Left ventricle myocardium superior (tissue), 1 donor: ENCODE measurements at regions not wholly inside any gene's neighbourhood (a gene's known extent, or its start where the extent isn't known, plus 50 kb on each side); places are given as distances from the start of the nearest gene placed in this dataset.
"Not testable (repeated sequence)": the region's sequence is repeated elsewhere in the genome, so short reads cannot be mapped to it uniquely, and the experiment has no call there.

Experiments used
- ATAC-seq: fragments of 200-7000 bp; cut with Tn5 transposase; one replicate; pipeline ENCODE4 v1.9.1; 2020; ENCODE audit warnings: mild to moderate bottlenecking, moderate library complexity
- DNase-seq: peaks from one replicate; pipeline ENCODE4 v3.0.0-alpha.2; 2020
- intact Hi-C: fragments of 100-400 bp; cut with micrococcal nuclease; formaldehyde crosslinking; loops from one replicate; pipeline ENCODE4 v1.11.0; 2022
- donor health status: DM: no; HTN: yes; CAD: no; lungs with severe emphysema.

DNA sequence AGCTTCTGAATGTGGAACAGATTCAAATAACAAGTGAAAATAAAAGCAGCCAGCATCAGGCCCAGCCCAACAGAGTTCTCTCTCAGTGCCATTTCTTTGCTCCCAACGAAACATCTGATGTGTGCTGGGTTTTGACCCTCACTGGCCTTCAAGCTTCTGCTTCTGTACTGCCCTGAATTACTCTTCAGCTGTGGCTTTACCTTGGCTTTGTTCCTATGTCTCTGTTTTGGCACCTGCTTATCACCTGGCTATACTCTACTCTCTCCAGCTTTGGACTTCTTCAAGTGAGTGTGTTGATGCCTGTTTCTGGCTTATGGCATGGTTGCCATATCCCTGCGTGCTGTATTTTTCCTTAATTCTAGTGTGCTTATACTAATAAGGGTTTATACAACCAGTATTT lies 768.3 kb downstream of the SORCS1 start:
- no peak for DNase-seq
- intact Hi-C loops = no loop called here
- ATAC-seq = peak; percentile 92

- intact Hi-C loops = no loop called here
- DNase-seq (no peak), ATAC-seq (no peak)
Measured at GRCh38 chr10:106395041-106395749, 769.3 kb downstream of the SORCS1 start.

DNA sequence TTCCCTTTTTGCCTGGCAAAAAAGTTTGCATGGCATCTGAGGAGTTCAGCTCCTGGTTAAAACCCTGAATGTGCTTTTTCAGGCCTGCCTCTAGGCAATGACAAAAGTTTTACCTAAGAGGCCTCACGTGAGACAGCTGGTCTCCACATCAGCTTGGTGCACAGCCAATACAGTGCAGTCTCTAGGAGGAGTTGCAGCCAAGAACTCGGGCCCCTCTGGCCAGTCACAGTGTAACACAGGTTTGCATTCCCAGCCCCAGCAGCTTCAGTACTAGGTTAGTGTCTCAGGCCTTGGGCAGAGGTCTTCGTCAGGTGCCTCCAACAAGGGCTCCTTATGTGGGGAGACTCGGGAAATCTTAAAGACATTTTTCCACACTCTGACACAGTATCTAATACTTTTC lies 771.7 kb downstream of the SORCS1 start:
- intact Hi-C loops = no loop called here
- ATAC-seq = peak; percentile 79
- peak; percentile 23 for DNase-seq

GRCh38 chr10:106387063-106387462 lies 777.4 kb downstream of the SORCS1 start:
- intact Hi-C loops = no loop called here
- ATAC-seq (no peak), DNase-seq (no peak)

DNA sequence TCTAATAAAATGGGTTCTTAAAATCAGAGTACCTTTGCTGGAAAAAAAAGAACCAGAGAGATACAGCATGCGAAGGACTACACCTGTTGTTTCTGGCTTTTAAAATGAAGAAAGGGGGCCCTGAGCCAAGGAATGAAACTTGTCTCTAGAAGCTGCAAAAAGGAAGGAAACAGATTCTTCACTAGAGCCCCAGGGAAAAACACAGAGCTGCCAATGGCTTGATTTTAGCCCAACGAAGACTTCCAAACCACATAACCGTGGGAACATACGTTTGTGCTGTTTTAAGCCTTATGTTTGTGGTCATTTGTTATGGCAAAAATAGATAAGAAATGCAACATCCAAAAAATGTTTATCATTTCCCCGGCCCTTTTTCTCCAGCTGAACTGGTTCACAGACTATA lies 780.0 kb downstream of the SORCS1 start:
- DNase-seq (no peak), ATAC-seq (no peak)
- intact Hi-C loops = no loop called here

DNA sequence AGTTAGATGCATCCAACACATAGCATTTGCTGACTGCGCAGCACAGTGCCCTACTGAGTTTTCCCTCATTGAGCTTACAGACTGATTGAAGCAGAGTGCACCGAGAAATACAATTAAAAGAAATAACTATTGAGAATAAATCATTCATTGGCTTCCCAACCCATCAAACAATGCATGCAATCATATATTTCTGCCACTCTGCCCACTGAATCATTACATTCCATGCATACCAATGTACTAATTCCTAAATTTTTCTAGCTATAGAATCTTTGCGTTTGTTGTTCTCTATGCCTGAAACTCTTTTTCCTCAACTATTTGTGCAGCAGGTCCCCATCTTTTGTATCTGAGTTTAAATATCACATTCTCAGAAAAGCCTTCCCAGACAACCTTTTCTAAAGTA lies 783.8 kb downstream of the SORCS1 start:
- DNase-seq (no peak), ATAC-seq (no peak)
- intact Hi-C loops = no loop called here

DNA sequence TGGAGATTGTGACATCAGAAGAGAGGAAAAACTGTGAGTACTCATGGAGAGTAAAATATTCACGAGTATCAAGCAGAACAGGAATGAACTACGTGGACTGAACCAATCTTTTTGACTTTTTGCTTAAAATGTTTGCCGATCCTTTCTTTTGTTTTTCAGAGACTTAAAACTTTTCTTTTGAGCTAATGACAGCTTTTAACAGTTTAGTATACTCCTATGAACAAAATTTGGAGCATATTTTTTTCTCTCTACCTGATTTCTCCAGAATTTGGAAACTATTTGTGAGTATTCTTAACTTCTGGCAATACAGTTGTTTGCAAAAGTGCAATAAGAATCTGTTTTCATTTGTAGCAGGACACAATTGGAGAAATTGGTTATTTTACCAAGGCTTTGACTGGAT lies 786.3 kb downstream of the SORCS1 start:
- intact Hi-C loops = no loop called here
- no peak for ATAC-seq
- no peak for DNase-seq

GRCh38 chr10:106370751-106371150 lies 793.8 kb downstream of the SORCS1 start:
- DNase-seq (no peak), ATAC-seq (no peak)
- intact Hi-C loops = no loop called here

- DNase-seq (no peak), ATAC-seq (peak; percentile 89)
- intact Hi-C loops = no loop called here
Measured at GRCh38 chr10:106360870-106361269, 803.6 kb downstream of the SORCS1 start.

GRCh38 chr10:106355450-106355849 lies 809.1 kb downstream of the SORCS1 start:
- ATAC-seq = no peak
- DNase-seq = no peak
- intact Hi-C loops = no loop called here

DNA sequence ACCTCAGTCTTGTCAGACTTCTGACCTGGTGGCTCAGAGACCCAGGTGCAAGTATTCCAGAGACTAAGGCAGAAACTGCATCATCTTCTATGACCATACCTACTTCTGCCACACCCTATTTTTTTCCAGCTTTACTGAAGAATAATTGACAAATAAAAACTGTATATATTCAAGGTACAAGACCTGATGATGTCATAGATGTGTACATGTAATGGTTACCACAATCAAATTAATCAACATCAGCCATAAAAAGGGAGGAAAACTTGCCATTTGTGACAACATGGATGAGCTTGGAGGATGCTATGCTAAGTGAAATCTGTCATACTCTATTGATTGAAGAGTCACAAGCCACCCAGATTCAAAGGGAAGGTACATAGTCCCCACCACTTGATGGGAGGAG lies 815.6 kb downstream of the SORCS1 start:
- ATAC-seq (no peak), DNase-seq (no peak)
- intact Hi-C loops = no loop called here

DNA sequence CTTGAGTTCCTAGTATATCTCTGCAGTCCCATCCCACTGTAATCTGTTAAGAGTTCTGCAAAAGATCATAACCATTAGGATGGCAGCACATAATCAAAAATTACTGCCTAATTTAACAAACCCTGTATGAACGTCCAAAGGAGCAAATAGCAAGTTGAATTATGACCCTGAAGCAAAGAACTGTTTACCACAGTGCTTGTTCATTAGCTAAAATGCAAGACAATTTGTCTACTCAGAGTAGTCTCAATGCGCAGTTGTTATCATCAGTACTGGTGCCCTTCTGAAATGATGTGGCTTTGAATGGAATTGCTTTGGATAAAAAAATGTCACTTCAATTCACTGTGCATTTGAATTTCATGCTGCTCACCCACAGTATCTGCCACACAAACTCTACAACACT lies 817.0 kb downstream of the SORCS1 start:
- no peak for ATAC-seq
- no peak for DNase-seq
- intact Hi-C loops = no loop called here

GRCh38 chr10:106343539-106343938 lies 821.0 kb downstream of the SORCS1 start:
- DNase-seq, intact Hi-C loops, ATAC-seq: not testable (repeated sequence)

DNA sequence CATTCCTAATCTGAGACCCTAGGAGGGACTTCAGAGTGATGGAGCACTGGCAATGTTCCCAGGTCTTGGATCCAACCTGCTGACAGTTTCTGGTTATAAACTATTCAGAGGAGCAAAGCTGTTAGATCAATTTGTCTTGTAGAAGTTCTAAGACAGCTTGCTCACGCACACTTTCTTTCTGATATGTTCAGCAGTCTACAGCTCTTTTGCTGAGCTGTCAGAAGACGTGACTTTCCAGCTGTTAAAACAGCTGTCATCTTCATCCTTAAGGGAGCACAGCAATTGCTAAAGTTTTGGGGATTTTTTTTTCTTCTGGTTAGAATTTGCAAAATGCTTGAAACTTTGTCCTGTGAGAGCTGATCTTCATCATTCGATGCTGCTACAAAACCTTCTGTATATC lies 823.1 kb downstream of the SORCS1 start:
- DNase-seq (no peak), ATAC-seq (no peak)
- intact Hi-C loops = no loop called here

DNA sequence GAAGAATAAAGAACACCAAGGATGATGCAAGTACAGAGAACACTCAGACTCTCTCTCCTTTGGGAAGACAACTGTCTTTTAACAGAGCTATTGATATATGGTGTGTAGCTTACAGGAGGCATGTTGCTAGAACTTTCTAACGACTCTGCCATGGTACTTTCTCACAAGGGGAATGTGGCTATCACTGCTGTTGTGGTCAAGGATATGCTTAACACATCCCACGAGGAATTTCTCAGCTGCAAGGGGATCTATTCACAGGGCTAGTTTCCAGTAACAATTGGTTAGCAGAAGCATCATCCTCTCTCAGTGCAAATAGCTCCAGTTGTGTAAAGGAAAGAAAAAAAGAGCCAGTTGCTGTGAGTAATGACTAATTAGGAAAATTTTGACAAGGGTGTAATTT lies 826.0 kb downstream of the SORCS1 start:
- DNase-seq = no peak
- ATAC-seq = no peak
- intact Hi-C loops = no loop called here

DNA sequence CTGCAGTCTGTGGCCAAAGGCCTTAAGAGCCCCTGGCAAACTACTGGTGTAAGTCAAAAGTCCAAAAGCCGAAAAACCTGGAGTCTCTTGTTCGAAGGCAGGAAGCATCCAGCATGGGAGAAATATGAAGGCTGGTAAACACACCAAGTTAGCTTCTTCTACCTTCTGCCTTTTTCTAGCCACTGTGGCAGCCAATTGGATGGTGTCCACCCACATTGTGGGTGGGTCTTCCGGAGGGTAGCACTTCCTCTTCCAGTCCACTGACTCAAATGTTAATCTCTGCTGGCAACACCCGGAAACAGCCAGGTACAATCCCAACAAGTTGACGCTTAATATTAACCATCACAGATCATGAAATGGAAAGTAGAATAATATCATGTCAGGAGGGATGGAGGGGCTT lies 827.6 kb downstream of the SORCS1 start:
- ATAC-seq = no peak
- intact Hi-C loops = no loop called here
- DNase-seq = no peak

DNA sequence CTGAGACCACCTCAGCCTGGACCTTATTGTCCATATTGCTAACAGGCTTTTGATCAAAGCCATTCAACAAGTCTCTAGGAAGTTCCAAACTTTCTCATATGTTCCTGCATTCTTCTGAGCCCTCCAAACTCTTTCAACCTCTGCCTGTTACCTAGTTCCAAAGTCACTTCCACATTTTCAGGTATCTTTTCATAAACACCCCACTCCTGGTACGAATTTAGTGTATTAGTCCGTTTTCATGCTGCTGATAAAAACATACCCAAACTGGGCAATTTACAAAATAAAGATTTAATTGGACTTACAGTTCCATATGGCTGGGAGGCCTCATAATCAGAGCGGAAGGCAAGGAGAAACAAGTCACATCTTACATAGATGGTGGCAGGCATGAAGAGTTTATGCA lies 836.8 kb downstream of the SORCS1 start:
- intact Hi-C loops = no loop called here
- DNase-seq (no peak), ATAC-seq (no peak)

- DNase-seq = peak; percentile 36
- ATAC-seq = peak; percentile 51
- intact Hi-C loops = no loop called here
Measured at GRCh38 chr10:106320876-106321275, 843.6 kb downstream of the SORCS1 start.

DNA sequence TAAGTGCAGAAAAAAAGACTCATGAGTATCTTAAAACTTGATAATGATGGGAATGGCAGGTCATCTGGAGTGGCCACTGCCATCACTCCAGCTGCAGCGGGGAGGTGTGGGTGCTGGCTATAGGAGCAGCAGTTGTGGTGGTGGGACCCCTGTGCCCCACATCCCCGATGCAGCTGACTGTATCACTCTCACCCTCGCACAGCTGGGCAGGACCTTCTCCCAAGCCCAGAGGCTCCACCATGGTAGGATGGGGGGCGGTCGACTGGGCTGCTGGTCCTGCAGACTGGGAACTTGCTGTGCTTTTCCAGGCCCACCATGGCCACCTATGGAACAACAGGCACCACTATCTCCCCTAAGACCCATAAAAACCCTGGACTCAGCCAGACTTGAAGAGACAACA lies 844.4 kb downstream of the SORCS1 start:
- ATAC-seq (no peak), DNase-seq (no peak)
- intact Hi-C loops = no loop called here

DNA sequence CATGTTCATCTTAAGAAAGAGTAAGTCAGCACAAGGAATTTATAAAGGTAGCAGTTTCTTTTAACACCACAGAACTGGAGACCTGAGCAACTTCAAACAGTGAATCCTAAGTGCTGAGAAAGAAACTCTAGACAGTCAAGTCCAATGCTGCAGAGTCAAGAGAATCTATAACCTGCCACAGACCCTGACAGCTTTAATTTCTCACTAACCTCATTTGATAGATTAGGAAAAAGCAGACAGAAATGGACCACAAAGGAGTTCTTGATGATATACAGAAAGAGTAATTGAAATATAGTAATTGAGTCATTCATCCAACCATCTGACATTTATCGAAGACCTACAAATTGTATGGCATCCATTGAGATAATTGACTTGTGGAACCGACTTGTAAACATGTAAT lies 847.0 kb downstream of the SORCS1 start:
- intact Hi-C loops = no loop called here
- DNase-seq (no peak), ATAC-seq (no peak)

DNA sequence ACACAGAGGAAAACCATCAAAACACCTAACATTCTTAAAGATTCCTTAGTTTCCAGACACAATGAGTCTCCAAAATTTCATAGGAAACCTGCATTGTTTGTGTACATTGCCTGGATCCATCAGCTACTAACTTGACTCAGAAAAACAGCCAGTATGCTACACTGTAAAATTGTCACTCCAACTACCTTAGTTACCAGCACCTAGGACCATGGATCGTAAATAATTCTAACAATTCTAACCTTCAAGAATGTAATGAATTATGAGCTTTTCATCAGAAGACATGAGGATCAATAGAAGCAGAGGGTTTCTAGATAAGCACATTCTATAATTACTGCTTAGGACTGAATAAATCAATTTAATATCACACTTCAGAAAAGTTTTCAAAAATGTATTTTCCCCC lies 851.5 kb downstream of the SORCS1 start:
- ATAC-seq (no peak), DNase-seq (no peak)
- intact Hi-C loops = no loop called here

DNA sequence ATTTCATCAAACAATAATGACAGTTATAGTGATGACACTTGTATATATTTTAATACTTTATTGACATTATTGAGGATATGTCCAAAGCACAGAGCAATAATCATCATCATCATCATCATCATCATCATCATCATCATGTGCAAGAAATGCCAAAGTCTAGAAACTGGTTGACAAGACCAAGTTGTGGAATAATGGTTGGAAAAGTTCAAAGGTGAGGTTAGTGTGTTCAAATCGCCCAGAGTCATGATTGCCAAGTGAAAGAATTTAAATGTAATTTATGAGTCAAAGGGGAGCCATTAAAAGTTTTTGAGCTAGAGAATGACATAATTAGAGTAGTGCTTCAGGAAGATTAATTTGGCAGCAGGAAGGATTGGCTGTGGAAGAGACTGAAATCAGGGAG lies 852.4 kb downstream of the SORCS1 start:
- ATAC-seq (no peak), DNase-seq (no peak)
- intact Hi-C loops = no loop called here
